ENCODE measurements at regions not wholly inside any gene's neighbourhood (a gene's known extent, or its start where the extent isn't known, plus 50 kb on each side); places are given as distances from the start of the nearest gene placed in this dataset.

DNA sequence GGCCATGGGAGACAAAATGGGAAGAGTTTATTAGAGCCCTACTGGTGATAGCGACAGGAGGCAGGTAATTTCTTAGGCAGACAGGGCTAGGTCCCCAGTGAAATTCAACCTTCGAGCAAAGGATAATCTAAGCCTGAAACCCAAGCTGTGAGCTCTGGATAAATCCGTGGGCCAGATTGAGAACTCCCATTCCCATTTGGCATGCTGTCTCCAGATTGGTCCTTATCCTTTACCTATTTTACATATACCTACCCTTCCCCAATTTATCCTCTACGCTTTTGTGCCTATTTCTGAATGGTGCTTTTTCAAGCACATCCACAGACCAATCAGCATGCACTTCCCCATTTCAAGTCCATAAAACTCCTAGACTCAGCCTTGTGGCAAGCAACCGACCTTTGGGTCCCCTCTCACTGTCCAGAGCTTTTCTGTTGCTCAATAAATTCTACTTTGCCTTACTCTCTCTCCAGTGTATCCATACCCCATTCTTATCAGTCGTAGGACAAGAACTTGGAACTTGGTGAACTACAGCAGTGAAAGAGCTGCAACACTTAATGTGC, 268.0 kb downstream of the MYCN start:
- TF ChIP-seq, protein P1, sequence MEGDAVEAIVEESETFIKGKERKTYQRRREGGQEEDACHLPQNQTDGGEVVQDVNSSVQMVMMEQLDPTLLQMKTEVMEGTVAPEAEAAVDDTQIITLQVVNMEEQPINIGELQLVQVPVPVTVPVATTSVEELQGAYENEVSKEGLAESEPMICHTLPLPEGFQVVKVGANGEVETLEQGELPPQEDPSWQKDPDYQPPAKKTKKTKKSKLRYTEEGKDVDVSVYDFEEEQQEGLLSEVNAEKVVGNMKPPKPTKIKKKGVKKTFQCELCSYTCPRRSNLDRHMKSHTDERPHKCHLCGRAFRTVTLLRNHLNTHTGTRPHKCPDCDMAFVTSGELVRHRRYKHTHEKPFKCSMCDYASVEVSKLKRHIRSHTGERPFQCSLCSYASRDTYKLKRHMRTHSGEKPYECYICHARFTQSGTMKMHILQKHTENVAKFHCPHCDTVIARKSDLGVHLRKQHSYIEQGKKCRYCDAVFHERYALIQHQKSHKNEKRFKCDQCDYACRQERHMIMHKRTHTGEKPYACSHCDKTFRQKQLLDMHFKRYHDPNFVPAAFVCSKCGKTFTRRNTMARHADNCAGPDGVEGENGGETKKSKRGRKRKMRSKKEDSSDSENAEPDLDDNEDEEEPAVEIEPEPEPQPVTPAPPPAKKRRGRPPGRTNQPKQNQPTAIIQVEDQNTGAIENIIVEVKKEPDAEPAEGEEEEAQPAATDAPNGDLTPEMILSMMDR (IDR thresholded peaks at IDR 0.05; ENCODE audit: poor library complexity, severe bottlenecking), result no peak
- no peak for TF ChIP-seq POLR2AphosphoS5 (IDR thresholded peaks at IDR 0.05)
- TF ChIP-seq, protein P2, sequence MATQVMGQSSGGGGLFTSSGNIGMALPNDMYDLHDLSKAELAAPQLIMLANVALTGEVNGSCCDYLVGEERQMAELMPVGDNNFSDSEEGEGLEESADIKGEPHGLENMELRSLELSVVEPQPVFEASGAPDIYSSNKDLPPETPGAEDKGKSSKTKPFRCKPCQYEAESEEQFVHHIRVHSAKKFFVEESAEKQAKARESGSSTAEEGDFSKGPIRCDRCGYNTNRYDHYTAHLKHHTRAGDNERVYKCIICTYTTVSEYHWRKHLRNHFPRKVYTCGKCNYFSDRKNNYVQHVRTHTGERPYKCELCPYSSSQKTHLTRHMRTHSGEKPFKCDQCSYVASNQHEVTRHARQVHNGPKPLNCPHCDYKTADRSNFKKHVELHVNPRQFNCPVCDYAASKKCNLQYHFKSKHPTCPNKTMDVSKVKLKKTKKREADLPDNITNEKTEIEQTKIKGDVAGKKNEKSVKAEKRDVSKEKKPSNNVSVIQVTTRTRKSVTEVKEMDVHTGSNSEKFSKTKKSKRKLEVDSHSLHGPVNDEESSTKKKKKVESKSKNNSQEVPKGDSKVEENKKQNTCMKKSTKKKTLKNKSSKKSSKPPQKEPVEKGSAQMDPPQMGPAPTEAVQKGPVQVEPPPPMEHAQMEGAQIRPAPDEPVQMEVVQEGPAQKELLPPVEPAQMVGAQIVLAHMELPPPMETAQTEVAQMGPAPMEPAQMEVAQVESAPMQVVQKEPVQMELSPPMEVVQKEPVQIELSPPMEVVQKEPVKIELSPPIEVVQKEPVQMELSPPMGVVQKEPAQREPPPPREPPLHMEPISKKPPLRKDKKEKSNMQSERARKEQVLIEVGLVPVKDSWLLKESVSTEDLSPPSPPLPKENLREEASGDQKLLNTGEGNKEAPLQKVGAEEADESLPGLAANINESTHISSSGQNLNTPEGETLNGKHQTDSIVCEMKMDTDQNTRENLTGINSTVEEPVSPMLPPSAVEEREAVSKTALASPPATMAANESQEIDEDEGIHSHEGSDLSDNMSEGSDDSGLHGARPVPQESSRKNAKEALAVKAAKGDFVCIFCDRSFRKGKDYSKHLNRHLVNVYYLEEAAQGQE (IDR thresholded peaks at IDR 0.05; ENCODE audit: borderline replicate concordance), result no peak
